ENCODE measurements at regions not wholly inside any gene's neighbourhood (a gene's known extent, or its start where the extent isn't known, plus 50 kb on each side); places are given as distances from the start of the nearest gene placed in this dataset.
A peak's percentile ranks its signal among the peaks of the same experiment; 100 is the strongest.

DNA sequence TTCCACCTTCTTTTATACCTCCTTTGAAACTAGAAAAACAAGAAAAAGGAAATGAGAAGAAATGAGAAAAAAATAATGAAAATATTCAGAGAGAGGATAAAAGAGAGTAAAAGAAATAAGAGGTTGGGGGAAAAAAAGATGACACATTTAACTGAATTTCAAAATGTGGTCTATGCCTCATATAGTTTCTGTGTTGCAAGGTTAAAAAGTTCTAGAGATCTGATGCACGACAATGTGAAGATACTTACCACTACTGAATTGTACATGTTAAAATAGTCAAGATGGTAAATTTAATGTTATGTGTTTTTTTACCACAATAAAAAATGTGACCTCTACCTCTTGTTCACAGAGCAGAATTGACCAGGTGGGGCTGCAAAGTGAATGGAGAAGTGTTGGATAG lies 314.8 kb upstream of the OR4E1 start:
- DNase-seq (ENCODE audit: extremely low spot score, insufficient read length, low read depth) (no peak), FAIRE-seq (no peak)

DNA sequence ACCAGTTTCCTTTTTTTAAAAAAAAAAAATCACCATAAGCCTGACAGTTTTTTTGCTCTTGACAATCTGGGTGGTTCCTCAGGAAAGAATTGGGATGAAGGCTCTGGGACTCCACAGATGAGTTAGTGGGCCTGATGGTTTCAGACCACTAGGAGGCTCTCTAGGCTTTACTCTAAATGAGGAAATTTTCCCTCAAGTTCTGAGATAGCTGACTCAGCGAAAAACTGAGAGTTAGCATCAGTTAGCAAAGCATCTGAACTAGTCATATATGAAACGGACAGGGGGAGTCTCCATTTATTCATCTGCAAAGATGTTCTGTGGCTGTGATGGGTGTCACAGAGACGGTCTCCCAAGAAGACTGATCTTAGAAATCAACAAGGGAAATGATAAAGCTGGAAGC lies 314.3 kb upstream of the OR4E1 start:
- DNase-seq (ENCODE audit: extremely low spot score, insufficient read length, low read depth): no peak
- FAIRE-seq: no peak

DNA sequence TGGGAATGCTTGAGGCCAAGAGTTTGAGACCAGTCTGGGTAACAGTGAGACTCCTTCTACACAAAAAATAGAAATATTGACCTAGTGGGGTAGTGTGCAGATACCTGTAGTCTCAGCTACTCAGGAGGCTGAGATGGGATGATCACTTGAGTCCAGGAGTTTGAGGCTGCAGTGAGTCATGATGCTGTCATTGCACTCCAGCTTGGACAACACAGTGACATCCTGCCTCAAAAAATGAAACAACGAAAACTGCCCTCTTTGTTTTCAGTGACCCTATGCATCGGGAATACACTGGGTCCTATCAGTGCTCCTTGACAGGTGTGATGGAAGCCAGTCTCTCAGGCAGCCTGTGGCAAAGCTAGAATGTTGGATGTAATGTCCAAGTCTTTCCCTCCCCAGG lies 311.5 kb upstream of the OR4E1 start:
- FAIRE-seq: no peak

DNA sequence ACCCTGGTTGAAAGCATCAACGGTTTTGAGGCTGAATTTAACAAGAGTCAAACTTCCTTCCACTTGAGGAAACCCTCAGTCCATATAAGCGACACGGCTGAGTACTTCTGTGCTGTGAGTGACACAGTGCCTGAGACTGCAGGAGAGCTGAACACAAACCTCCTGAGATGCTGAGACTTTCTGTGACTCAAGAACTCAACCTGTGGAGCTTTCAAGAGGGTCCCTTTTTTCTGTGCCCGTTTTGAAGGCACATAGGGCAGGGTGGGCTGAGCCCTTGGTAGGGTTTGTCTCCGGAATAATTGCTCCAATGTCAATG lies 305.3 kb upstream of the OR4E1 start:
- DNase-seq (ENCODE audit: extremely low spot score, insufficient read length, low read depth): no peak
- no peak for FAIRE-seq

More for the DNA sequence above, 311.5 kb upstream of the OR4E1 start:
- no peak for DNase-seq (ENCODE audit: extremely low spot score, insufficient read length, low read depth)

DNA sequence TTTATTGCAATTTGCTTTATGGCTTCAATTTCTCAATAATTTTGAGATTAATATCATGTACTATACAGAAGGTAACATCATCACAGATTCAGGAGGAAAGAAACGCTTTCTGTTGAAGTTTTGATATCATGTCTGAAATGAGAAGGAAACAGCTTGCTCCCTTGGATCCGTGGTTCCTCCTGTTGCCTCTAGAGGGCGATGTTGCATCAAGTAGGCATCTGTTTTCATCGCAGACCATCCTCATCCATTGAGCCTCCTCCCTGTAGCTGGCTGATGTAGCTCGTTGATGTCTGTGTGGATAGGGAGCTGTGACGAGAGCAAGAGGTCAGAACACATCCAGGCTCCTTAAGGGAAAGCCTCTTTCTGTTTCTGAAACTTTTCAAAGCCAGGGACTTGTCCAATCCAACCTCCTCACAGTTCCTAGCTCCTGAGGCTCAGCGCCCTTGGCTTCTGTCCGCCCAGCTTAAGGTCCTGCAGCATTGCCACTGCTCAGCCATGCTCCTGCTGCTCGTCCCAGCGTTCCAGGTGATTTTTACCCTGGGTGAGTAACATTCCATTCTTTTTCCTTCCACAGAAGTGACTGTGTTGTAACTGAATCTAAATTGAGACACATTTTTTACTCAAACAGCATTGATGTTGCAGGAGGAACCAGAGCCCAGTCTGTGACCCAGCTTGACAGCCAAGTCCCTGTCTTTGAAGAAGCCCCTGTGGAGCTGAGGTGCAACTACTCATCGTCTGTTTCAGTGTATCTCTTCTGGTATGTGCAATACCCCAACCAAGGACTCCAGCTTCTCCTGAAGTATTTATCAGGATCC lies 304.8 kb upstream of the OR4E1 start:
- DNase-seq (ENCODE audit: extremely low spot score, insufficient read length, low read depth): peak; percentile 26
- peak; percentile 93 for FAIRE-seq

DNA sequence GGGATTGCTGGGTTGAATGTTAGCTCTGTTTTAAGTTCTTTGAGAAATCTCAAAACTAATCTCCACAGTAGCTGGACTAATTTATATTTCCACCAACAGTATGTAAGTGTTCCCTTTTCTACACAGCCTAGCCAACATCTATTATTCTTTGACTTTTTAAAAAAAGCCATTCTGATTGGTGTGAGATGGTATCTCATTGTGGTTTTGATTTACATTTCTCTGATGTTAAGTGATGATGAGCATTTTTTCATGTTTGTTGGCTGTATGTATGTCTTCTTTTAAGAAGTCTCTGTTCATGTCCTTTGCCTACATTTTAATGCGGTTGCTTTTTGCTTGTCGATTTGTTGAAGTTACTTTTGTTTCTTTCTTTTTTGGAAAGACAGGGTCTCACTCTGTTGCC lies 301.1 kb upstream of the OR4E1 start:
- no peak for DNase-seq (ENCODE audit: extremely low spot score, insufficient read length, low read depth)
- no peak for FAIRE-seq

DNA sequence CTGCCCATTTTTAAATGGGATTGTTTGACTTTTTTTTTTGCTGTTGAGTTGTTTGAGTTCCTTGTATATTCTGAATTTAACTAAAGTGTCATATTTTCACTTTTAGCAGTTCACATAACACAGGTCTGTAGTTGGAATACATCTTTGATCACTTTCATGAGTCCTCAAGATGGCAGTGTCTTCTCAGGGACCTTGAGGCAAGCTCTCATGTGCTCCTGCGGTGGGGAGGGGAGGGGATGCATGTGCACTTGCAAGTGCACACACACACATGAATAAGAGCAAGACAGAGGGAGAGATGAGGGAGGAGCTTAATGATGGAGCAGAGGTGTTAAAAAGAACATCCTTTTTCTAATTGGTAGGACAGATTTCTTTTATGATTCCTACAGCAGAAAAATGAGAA lies 291.4 kb upstream of the OR4E1 start:
- FAIRE-seq: no peak
- no peak for DNase-seq (ENCODE audit: extremely low spot score, insufficient read length, low read depth)

DNA sequence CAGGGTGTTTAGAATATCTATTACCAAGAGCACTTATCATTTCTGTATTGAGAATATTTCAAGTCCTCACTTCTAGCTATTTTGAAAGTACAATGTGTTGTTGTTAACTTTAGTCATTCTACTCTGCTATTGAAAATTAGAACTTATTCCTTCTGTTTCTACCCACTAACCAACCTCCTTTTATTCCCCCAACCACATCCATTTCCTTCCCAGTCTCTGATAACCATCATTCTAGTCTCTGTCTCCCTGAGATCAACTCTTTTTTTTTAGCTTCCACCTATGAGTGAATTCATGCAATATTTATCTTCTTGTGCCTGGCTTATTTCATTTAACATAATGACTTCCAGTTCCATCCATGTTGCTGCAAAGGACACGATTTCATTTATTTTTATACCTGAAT lies 290.6 kb upstream of the OR4E1 start:
- FAIRE-seq (no peak), DNase-seq (ENCODE audit: extremely low spot score, insufficient read length, low read depth) (no peak)

DNA sequence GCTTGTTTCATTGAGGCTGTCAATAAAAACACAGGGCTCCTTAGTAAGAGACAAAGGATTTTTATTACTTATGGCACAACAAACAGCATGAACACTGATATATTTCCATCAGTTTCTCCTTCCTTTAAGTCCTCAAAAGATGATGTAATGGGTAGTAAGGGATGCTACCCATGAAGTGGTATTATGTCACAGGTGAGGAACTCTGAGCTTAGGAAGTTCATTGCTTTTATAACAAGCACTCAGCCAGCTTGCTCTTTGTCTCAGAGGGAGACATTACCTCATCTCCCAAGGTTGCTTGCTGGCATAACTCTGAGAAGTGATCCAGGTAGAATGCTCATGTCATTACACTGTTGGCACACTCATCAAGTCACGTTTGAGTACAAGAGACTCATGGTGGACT lies 287.0 kb upstream of the OR4E1 start:
- FAIRE-seq (no peak), DNase-seq (ENCODE audit: extremely low spot score, insufficient read length, low read depth) (no peak)

DNA sequence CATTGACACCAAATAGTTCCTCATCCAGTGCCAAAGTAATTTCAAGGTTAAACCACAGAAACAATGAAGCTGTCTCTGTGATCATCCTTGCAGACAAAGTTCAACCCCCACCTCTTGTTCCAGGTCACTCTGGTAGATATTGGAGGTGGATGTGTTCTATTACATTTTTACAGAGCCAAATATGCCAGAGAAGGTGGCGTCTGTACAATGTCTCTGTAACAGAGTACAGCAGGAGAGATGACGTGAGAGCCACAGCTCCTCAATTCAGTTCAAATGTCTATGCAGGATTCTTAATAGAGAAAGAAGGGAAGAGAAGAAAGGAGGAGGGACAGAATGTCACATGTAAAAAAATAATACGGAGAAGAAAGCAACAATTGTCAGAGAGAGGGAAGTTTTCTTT lies 268.3 kb upstream of the OR4E1 start:
- FAIRE-seq (no peak), DNase-seq (ENCODE audit: extremely low spot score, insufficient read length, low read depth) (no peak)

DNA sequence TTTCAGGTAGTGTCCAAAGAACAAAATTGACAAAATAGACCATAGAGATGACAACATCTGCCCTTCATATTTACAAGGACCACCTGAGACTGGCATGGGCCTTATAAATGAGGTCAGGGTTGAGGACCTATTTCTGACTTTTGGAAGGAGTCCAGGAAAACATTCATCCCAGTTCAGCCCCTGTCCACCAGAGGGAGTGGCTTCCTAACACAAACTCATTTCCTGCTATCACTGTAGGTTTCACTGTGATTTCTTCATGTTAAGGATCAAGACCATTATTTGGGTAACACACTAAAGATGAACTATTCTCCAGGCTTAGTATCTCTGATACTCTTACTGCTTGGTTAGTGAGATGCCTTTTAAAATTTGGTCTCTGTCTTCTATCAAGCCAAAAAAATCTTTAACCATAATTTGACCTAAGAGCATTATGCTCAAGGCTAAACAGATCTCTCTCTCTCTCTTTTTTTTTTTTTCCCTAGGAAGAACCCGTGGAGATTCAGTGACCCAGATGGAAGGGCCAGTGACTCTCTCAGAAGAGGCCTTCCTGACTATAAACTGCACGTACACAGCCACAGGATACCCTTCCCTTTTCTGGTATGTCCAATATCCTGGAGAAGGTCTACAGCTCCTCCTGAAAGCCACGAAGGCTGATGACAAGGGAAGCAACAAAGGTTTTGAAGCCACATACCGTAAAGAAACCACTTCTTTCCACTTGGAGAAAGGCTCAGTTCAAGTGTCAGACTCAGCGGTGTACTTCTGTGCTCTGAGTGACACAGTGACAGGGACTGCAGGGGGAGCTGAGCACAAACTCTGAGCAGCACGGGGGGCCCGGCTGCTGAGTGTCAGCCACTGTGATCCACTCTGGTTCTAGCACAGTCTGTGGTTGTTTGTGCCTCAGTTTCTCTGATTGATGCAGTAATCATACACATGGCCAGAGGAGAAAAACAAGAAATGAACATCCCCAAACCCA lies 267.6 kb upstream of the OR4E1 start:
- FAIRE-seq (no peak), DNase-seq (ENCODE audit: extremely low spot score, insufficient read length, low read depth) (no peak)

DNA sequence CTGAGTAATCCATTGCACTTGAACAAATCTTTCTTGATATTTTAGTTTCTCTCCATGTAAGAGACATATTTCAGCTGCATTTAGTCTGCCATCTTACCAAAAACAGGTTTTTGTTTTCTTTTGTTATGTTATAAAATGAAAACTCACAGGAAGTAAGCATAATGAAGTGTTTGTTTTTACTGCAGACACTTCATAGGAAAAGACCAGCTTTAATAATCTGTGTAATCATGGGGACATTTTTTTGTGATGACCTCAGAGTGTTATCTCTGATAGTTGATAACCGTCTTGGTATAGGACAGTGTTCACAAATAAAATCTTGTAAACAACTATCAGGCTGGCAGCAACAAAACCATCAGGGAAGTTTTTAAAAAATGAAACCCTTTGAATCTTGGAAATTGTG lies 266.2 kb upstream of the OR4E1 start:
- FAIRE-seq: no peak

DNA sequence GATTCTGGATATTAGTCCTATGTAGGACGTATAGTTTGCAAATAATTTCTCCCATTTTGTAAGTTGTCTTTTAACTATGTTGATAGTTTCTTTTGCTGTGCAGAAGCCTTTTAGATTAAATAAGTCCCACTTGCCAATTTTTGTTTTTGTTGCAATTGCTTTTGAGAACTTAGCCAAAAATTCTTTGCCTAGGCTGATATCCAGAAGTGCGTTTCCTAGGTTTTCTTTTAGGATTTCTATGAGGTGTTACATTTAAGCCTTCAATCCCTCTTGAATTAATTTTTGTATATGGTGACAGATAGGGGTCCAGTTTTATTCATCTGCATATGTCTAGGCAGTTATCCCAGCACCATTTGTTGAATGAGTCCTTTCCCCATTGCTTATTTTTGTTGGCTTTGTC lies 264.4 kb upstream of the OR4E1 start:
- no peak for DNase-seq (ENCODE audit: extremely low spot score, insufficient read length, low read depth)
- no peak for FAIRE-seq

More for the DNA sequence above, 266.2 kb upstream of the OR4E1 start:
- DNase-seq (ENCODE audit: extremely low spot score, insufficient read length, low read depth): no peak

DNA sequence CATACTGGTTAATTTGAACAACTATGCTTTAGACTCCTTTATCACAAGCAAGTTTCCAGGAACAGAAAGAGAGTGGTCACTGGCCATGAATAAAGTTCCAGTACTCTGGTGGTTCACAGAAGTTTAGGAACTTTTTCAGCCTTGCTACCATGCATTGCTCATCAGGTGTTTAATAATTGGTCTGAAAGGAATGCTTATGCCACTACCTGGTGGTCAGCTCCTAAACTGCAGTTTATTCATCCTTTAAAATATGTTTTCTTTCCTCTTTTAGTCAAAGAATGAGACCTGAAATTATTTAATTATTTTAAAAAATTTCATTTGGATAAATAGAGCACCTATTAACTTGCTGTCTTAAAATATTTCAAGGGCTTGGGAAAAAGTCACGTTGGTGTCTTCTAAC lies 260.1 kb upstream of the OR4E1 start:
- FAIRE-seq (no peak), DNase-seq (ENCODE audit: extremely low spot score, insufficient read length, low read depth) (no peak)

DNA sequence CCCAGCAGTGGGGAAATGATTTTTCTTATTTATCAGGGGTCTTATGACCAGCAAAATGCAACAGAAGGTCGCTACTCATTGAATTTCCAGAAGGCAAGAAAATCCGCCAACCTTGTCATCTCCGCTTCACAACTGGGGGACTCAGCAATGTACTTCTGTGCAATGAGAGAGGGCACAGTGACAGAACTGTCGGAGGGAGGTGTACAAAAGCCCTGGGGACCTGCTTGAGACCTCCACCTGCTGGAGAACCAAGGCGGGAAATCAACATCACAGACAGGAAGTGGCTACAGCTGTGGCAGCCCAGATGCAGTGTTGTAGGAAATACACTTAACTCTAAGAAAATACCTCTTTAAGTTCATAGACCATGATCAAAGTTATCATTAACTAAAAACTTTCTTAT lies 250.9 kb upstream of the OR4E1 start:
- FAIRE-seq (peak; percentile 71), DNase-seq (ENCODE audit: extremely low spot score, insufficient read length, low read depth) (no peak)

DNA sequence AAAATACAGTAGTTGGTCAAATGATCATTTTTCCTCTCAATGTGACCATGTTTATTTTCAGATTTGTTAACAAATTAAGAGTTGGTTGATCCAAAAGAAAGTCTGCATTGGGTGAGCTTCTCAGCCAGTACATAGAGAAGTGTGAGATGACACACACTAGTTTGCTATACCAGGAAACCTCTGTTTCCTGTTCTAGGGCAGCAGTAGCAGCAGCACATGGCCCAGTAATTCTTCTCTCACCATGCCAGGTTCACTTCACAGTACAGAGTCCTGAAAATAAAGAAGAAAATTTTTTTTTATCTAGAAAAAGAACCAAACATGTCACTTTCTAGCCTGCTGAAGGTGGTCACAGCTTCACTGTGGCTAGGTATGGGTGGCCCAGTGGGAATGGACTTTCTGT lies 250.2 kb upstream of the OR4E1 start:
- FAIRE-seq (no peak), DNase-seq (ENCODE audit: extremely low spot score, insufficient read length, low read depth) (no peak)

DNA sequence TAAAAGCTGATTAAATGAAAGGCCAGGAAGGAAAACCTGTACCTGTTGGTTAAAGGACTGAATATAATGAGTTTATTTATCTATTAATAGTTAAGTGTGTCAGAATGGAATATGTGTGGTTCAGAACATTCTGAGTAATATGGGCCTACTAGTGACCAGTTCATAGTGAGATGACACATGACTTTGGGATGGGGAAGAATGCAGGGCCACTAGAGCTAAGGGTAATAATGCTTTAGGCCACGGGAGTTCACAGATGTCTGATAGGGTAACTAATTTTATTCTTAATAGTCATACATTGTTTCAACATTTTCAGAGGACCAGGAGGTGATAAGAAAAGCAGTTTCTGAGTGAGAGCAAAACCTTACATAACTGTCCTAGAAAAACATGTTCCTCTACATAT lies 247.8 kb upstream of the OR4E1 start:
- no peak for FAIRE-seq

DNA sequence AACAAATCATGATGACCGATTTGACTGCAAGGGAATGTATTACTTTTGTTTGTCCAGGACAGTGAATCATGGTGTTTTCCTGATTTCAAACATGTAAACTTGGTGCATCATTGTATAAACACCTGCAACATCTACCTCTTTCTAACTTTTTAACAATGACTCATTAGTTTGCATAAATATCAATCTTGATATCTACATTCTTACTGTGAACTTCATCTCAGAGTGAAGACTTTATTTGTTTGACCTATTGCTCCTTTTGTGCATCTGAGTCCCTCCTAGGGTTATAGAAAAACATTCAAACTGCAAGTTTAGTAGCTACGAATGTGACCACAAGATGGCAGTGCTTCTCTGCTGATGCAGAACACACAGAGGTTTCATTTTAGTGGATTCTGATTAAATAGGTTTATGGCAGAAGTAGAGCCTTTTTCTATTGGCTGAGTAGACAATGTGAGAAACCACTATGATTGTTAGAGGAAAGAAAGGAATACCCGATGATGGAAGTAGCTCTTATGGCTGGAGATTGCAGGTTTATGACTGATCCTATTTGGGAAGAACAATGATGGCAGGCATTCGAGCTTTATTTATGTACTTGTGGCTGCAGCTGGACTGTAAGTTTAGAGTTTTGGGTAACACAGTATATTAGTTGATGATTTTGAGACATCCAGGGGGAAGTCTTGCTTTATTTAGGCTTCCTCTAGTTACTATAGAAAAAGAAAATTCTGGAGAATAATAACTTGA lies 244.2 kb upstream of the OR4E1 start:
- peak; percentile 86 for FAIRE-seq
- no peak for DNase-seq (ENCODE audit: extremely low spot score, insufficient read length, low read depth)

More for the DNA sequence above, 247.8 kb upstream of the OR4E1 start:
- no peak for DNase-seq (ENCODE audit: extremely low spot score, insufficient read length, low read depth)

DNA sequence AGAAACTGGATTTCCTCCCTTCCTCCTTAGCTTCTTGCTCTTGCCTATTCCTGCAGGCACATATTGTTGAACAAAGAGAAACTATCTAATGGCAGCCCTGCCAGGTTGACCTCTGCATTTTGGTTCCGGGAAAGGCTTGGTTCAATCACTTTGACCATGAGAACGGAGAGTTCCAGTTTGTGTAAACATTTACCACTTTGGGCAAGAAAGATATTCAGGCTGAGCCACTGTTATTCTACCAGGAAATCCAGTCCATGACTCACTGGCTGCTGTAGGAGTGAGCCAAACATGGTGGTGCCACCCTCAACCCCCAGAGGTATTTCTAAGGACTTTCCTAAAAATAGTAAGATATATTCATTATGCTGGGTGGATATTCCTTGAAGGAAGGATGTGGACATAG lies 242.2 kb upstream of the OR4E1 start:
- FAIRE-seq: no peak

DNA sequence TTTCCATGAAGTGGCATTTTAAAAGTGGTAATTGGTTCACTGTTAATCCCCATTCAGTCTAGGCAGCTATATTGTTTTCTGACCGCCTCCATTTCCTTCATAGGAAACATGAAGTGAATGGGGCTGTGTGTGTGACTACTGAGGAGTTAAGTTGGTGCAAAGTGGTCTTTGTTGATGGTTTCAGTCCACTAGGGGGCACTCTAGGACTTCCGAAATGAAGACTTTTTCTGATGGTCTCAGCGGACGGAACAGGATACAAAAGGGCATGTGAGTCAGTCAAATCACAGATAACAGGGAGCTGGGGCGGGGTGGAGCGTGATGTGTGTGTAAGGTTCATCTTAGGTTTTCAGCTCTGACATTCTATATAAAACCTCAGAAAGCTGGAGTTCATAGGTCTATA lies 240.1 kb upstream of the OR4E1 start:
- FAIRE-seq (peak; percentile 64), DNase-seq (ENCODE audit: extremely low spot score, insufficient read length, low read depth) (no peak)

More for the DNA sequence above, 242.2 kb upstream of the OR4E1 start:
- DNase-seq (ENCODE audit: extremely low spot score, insufficient read length, low read depth): no peak

DNA sequence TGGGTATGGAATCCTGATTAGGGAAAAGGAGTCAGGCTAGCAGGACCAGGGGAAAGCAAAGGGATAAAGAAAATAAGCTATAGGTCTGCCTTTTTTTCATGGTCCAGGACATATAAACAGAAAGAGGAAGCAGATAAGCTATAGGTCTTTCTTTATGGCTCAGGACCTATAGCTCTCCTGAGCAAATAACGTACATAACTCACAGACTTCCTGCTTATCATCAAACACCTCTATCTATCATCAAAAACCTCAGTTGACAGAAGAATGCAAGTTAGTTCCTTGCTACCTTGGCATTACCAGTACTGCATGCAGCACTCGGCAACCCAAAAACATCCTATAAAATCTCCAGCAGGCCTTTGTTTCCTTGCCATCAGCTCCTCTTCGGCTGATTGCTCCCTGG lies 238.7 kb upstream of the OR4E1 start:
- DNase-seq (ENCODE audit: extremely low spot score, insufficient read length, low read depth) (no peak), FAIRE-seq (no peak)
